Left lung (tissue), 4 donors: ENCODE measurements at regions not wholly inside any gene's neighbourhood (a gene's known extent, or its start where the extent isn't known, plus 50 kb on each side); places are given as distances from the start of the nearest gene placed in this dataset.

Experiments
- ATAC-seq: fragments of 200-7000 bp; cut with Tn5 transposase; one replicate; pipeline ENCODE4 v1.9.1; 2020; ENCODE audit warnings: moderate library complexity
- DNase-seq, 4 donors: peaks; one replicate each; pipeline ENCODE4 v3.0.0-alpha.2; 2013 to 2020
- H3K27ac ChIP-seq, 2 donors: fragments of 200-600 bp; sonication (generic) in 1 of 2; one replicate each; pipeline versions ENCODE4 v1.5.0 to v1.8.0; 2020 to 2021
- H3K27me3 ChIP-seq, 2 donors: fragments of 200-600 bp; sonication (generic) in 1 of 2; one replicate each; pipeline versions ENCODE4 v1.5.0 to v1.8.0; 2020 to 2021
- H3K36me3 ChIP-seq, 2 donors: fragments of 200-600 bp; sonication (generic) in 1 of 2; one replicate each; pipeline versions ENCODE4 v1.5.0 to v1.8.0; 2020 to 2021
- H3K4me1 ChIP-seq, 2 donors: fragments of 200-600 bp; one replicate each; pipeline ENCODE4 v1.8.0; 2021
- H3K4me3 ChIP-seq, 2 donors: fragments of 200-600 bp; sonication (generic) in 1 of 2; one replicate each; pipeline versions ENCODE4 v1.5.0 to v1.8.0; 2020 to 2021; ENCODE audit warnings: mild to moderate bottlenecking in 1 of 2
- H3K9me3 ChIP-seq, 2 donors: fragments of 200-600 bp; sonication (generic) in 1 of 2; one replicate each; pipeline versions ENCODE4 v1.5.0 to v1.8.0; 2020 to 2021
- intact Hi-C, 2 donors: fragments of 100-400 bp; cut with DNase I; formaldehyde crosslinking; loops; one replicate each; pipeline versions ENCODE4 v1.11.2 to v1.14.2; 2022
- TF ChIP-seq, protein P1 (sequence below), 2 donors: fragments of 200-600 bp; sonication (generic) in 1 of 2; IDR thresholded peaks; one replicate each; pipeline versions ENCODE4 v1.5.0 to v1.8.0; 2021; ENCODE audit warnings: antibody characterized with exemption in 2 of 2
- donor health status: DM: no; HTN: yes; CAD: no.
- donor health status: DM: no; HTN: no; CAD: no.

DNA sequence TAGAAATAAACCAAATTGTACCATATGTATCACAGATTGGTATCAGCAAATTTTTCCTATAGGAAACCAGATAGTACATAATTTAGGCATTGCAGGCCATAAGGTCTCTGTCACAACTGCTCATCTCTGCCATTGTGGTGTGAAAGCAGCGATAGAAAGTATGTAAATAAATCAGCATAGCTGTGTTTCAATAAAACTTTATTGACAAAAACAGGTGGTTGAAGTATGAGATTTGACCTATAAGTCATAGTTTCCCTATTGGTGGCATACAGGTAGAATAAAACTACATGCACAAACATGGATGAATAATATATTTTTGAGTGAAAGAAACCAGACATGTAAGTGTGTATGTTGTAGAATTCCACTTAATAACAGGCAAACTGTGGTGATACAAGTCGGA, 1454.9 kb downstream of the REEP3 start:
- H3K4me1 ChIP-seq: no peaks in the 10 kb centered on the region
- TF ChIP-seq, protein P1, sequence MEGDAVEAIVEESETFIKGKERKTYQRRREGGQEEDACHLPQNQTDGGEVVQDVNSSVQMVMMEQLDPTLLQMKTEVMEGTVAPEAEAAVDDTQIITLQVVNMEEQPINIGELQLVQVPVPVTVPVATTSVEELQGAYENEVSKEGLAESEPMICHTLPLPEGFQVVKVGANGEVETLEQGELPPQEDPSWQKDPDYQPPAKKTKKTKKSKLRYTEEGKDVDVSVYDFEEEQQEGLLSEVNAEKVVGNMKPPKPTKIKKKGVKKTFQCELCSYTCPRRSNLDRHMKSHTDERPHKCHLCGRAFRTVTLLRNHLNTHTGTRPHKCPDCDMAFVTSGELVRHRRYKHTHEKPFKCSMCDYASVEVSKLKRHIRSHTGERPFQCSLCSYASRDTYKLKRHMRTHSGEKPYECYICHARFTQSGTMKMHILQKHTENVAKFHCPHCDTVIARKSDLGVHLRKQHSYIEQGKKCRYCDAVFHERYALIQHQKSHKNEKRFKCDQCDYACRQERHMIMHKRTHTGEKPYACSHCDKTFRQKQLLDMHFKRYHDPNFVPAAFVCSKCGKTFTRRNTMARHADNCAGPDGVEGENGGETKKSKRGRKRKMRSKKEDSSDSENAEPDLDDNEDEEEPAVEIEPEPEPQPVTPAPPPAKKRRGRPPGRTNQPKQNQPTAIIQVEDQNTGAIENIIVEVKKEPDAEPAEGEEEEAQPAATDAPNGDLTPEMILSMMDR (IDR thresholded peaks at IDR 0.05): no peak
- no peak for DNase-seq
- no peaks in the 10 kb centered on the region for H3K9me3 ChIP-seq
- no peaks in the 10 kb centered on the region for H3K27me3 ChIP-seq
- H3K36me3 ChIP-seq: no peaks in the 10 kb centered on the region
- H3K27ac ChIP-seq: no peak overlapping the region
- intact Hi-C loops: no loop called here
- no peak for ATAC-seq
- no peak overlapping the region for H3K4me3 ChIP-seq

DNA sequence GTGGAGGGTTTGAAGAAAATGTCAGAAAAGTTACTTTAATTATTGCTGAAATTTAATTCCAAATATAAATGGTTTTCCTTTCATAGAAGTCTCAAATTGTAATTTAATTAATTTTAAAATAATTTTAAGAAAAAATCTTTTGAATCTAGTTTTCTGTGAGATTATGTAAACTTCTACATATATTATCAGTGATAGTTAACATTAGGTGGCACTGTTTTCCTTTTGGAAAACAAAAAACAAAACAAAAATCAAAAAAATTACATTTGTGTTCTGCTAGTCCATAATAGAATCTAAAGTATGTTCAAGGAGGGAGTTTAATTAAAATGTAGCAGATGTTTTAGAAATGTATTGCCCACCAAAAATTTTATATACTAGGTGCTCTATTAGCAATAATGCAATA, 1456.7 kb downstream of the REEP3 start:
- TF ChIP-seq, protein P1 (IDR thresholded peaks at IDR 0.05): no peak
- ATAC-seq: no peak
- intact Hi-C loops: no loop called here
- Histone ChIP-seq H3K36me3 (no peaks in the 10 kb centered on the region), H3K9me3 (no peaks in the 10 kb centered on the region), H3K4me3 (no peak overlapping the region), H3K27ac (no peak overlapping the region), H3K4me1 (no peaks in the 10 kb centered on the region), H3K27me3 (no peaks in the 10 kb centered on the region)
- DNase-seq: no peak

DNA sequence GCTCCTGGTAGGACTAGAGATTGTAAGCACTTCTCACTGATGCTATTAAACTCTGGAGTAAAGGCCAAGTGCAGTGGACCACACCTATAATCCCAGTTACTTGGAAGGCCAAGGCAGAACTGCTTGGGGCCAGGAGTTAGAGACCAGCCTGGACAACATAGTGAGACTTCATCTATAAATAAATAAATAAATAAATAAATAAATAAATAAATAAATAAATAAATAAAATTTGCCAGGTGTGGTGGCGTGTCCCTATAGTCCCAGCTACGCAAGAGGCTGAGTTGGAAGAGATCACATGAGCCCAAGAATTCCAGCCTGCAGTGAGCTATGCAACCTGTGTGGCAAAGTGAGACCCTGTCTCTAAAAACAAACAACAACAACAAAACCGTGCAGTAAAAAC, 1475.7 kb downstream of the REEP3 start:
- H3K27ac ChIP-seq: no peak overlapping the region
- no peak for DNase-seq
- no peaks in the 10 kb centered on the region for H3K36me3 ChIP-seq
- no peak overlapping the region for H3K4me3 ChIP-seq
- intact Hi-C loops: no loop called here
- no peaks in the 10 kb centered on the region for H3K27me3 ChIP-seq
- ATAC-seq: no peak
- H3K9me3 ChIP-seq: peaks cover 0 to 3% of the 10 kb centered on the region in 2 donors
- H3K4me1 ChIP-seq: no peaks in the 10 kb centered on the region
- TF ChIP-seq, protein P1 (IDR thresholded peaks at IDR 0.05): no peak

DNA sequence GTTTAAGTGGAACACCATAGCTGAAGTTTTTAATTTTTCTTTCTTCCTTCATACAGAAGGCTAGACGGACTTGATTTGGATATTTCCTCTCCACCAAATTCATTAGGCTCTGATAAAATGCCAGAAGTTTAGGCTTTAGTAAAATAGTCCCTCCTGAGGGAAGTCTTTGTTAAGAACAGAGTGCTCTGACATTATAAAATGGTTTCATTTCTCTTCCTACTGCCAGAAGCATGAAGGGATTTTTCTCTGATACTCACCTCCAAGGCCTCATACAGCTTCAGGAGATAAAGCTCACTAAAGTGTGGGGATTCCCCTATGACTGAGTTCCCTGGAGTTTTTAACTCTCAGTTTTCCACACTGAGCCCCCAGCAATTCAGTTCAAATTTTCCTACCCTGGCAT, 1489.6 kb downstream of the REEP3 start:
- no peaks in the 10 kb centered on the region for H3K4me1 ChIP-seq
- H3K27me3 ChIP-seq: no peaks in the 10 kb centered on the region
- H3K4me3 ChIP-seq: no peak overlapping the region
- no peak for DNase-seq
- intact Hi-C loops: no loop called here
- H3K36me3 ChIP-seq: no peaks in the 10 kb centered on the region
- no peak for ATAC-seq
- H3K27ac ChIP-seq: no peak overlapping the region
- no peaks in the 10 kb centered on the region for H3K9me3 ChIP-seq
- TF ChIP-seq, protein P1 (IDR thresholded peaks at IDR 0.05): no peak

DNA sequence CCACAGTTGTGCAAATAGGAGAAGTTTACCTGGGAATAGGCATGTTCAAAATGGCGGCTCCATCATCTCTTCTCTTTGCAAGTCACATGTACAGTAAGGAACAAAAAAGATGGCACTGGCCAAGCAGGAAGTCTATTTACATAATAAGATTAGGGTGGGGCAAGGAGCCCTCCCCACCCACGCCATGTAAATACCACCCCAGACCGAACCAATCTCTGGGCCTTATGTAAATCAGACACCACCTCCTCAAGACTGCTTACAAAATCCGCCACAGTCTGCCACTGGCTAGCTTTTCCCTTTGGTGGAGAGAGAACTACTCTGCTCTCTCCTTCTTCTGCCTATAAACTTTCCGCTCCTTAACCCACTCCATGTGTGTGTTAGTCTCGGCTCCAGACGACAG, 1496.3 kb downstream of the REEP3 start:
- H3K9me3 ChIP-seq: peaks cover 0 to 7% of the 10 kb centered on the region in 2 donors
- H3K4me3 ChIP-seq: no peak overlapping the region
- intact Hi-C loops: no loop called here
- H3K27ac ChIP-seq: no peak overlapping the region
- no peaks in the 10 kb centered on the region for H3K4me1 ChIP-seq
- no peak for ATAC-seq
- DNase-seq: no peak
- TF ChIP-seq, protein P1 (IDR thresholded peaks at IDR 0.05): no peak
- H3K36me3 ChIP-seq: no peaks in the 10 kb centered on the region
- no peaks in the 10 kb centered on the region for H3K27me3 ChIP-seq
